HL-60 (cell line): ENCODE measurements at regions not wholly inside any gene's neighbourhood (a gene's known extent, or its start where the extent isn't known, plus 50 kb on each side); places are given as distances from the start of the nearest gene placed in this dataset.

Experiments
- POLR2AphosphoS5 ChIP-seq: IDR thresholded peaks from 2 replicates; pipeline ENCODE4 v1.6.1; 2012; ENCODE audit warnings: low read depth
- TF ChIP-seq, protein P1 (sequence below): IDR thresholded peaks from one replicate; pipeline ENCODE4 v1.5.1; 2011; ENCODE audit warnings: low read length, control low read depth, inconsistent platforms; ENCODE audit not compliant: insufficient read depth

DNA sequence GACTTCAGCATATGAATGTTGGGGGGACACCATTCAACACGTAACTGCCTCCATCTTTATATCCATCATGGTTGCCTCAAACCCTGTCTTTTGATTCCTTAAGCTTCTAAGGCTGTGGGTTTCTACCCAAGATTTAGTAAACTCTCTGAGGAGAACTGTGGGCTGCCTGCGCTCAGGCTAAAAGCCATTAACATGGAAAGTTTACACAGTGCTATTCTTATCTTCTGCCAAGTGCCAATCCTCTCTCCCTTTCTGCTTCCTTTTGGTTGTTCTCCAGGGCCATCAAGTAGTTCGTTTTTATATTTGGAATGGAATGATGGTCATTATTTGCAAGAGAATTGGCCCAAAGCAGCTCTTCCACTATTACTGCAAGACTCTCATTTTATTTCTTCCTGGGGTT, 97.3 kb upstream of the KLF14 start:
- TF ChIP-seq, protein P1, sequence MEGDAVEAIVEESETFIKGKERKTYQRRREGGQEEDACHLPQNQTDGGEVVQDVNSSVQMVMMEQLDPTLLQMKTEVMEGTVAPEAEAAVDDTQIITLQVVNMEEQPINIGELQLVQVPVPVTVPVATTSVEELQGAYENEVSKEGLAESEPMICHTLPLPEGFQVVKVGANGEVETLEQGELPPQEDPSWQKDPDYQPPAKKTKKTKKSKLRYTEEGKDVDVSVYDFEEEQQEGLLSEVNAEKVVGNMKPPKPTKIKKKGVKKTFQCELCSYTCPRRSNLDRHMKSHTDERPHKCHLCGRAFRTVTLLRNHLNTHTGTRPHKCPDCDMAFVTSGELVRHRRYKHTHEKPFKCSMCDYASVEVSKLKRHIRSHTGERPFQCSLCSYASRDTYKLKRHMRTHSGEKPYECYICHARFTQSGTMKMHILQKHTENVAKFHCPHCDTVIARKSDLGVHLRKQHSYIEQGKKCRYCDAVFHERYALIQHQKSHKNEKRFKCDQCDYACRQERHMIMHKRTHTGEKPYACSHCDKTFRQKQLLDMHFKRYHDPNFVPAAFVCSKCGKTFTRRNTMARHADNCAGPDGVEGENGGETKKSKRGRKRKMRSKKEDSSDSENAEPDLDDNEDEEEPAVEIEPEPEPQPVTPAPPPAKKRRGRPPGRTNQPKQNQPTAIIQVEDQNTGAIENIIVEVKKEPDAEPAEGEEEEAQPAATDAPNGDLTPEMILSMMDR, result no peak
- no peak for TF ChIP-seq POLR2AphosphoS5
